Mesendoderm (in vitro differentiated cells): ENCODE measurements at regions not wholly inside any gene's neighbourhood (a gene's known extent, or its start where the extent isn't known, plus 50 kb on each side); places are given as distances from the start of the nearest gene placed in this dataset.
"Not testable (repeated sequence)": the region's sequence is repeated elsewhere in the genome, so short reads cannot be mapped to it uniquely, and the experiment has no call there.

Source experiments
- DNase-seq: peaks from one replicate; pipeline ENCODE4 v3.0.0; 2013
- H2AK5ac ChIP-seq: 2 replicates; pipeline ENCODE4 v1.6.1; 2013; ENCODE audit warnings: low read length, inconsistent platforms
- H2BK120ac ChIP-seq: 2 replicates; pipeline ENCODE4 v1.6.1; 2013; ENCODE audit warnings: low read depth, mild to moderate bottlenecking, low read length, moderate library complexity, mixed read lengths
- H2BK15ac ChIP-seq: replicated peaks from 2 replicates; pipeline ENCODE4 v1.6.1; 2013; ENCODE audit warnings: low read depth, mild to moderate bottlenecking, moderate library complexity
- H2BK5ac ChIP-seq: 2 replicates; pipeline ENCODE4 v1.6.1; 2013; ENCODE audit warnings: low read length, inconsistent platforms
- H3K18ac ChIP-seq: 2 replicates; pipeline ENCODE4 v1.6.1; 2013; ENCODE audit warnings: mild to moderate bottlenecking, low read length, mixed read lengths
- H3K23ac ChIP-seq: one replicate; pipeline ENCODE4 v1.6.1; 2013; ENCODE audit warnings: low read length
- H3K27ac ChIP-seq: 2 replicates; pipeline ENCODE4 v1.5.1; 2013; ENCODE audit warnings: low read depth, mild to moderate bottlenecking, inconsistent platforms, low read length, moderate library complexity
- H3K27me3 ChIP-seq: 2 replicates; pipeline ENCODE4 v1.6.1; 2013; ENCODE audit warnings: low read length, control low read depth, mild to moderate bottlenecking, inconsistent platforms; ENCODE audit not compliant: insufficient read depth, poor library complexity
- H3K36me3 ChIP-seq: 2 replicates; pipeline ENCODE4 v1.6.1; 2013; ENCODE audit warnings: low read length, inconsistent platforms; ENCODE audit not compliant: control insufficient read depth, insufficient read depth
- H3K4ac ChIP-seq: one replicate; pipeline ENCODE4 v1.6.1; 2013; ENCODE audit warnings: low read depth, mild to moderate bottlenecking, low read length, moderate library complexity
- H3K4me1 ChIP-seq: 2 replicates; pipeline ENCODE4 v1.6.1; 2013; ENCODE audit warnings: low read depth, low read length, inconsistent platforms; ENCODE audit not compliant: control insufficient read depth
- H3K4me2 ChIP-seq: 2 replicates; pipeline ENCODE4 v1.6.1; 2013; ENCODE audit warnings: low read length
- H3K4me3 ChIP-seq: 2 replicates; pipeline ENCODE4 v1.5.1; 2013; ENCODE audit warnings: mild to moderate bottlenecking, low read length
- H3K56ac ChIP-seq: one replicate; pipeline ENCODE4 v1.6.1; 2013; ENCODE audit warnings: low read length
- H3K79me1 ChIP-seq: 2 replicates; pipeline ENCODE4 v1.6.1; 2013; ENCODE audit warnings: low read length, inconsistent platforms
- H3K79me2 ChIP-seq: 2 replicates; pipeline ENCODE4 v1.6.1; 2013; ENCODE audit warnings: mild to moderate bottlenecking, low read length; ENCODE audit not compliant: control insufficient read depth, insufficient read depth
- H3K9ac ChIP-seq: 2 replicates; pipeline ENCODE4 v1.6.1; 2013; ENCODE audit warnings: low read length, inconsistent platforms
- H4K5ac ChIP-seq: one replicate; pipeline ENCODE4 v1.6.1; 2013; ENCODE audit warnings: low read length
- H4K8ac ChIP-seq: one replicate; pipeline ENCODE4 v1.6.1; 2013; ENCODE audit warnings: low read depth, mild to moderate bottlenecking, control low read depth, low read length, moderate library complexity
- WGBS: extraction: QIAGEN DNeasy Blood & Tissue Kit; methylation state at CpG from one replicate; pipeline ENCODE4 v1.1.7; 2013; ENCODE audit warnings: low lambda C conversion rate, missing lambda C conversion rate; ENCODE audit not compliant: insufficient coverage; ENCODE audit errors: extremely low coverage; 5-methylcytosine and 5-hydroxymethylcytosine counted together

GRCh38 chr18:21979759-21980158 is 189.6 kb upstream of the GATA6 start:
- H3K56ac ChIP-seq, result no peak overlapping the region
- H3K27ac ChIP-seq, result no peak overlapping the region

GRCh38 chr18:21980744-21981143 is 188.6 kb upstream of the GATA6 start:
- Histone ChIP-seq H3K27me3 (no peaks in the 10 kb centered on the region), H3K18ac (peak overlapping the region; percentile 83), H3K23ac (no peak overlapping the region), H3K4ac (no peak overlapping the region), H3K36me3 (no peaks in the 10 kb centered on the region), H3K79me1 (no peaks in the 10 kb centered on the region), H3K4me3 (no peak overlapping the region), H2BK15ac (no peak overlapping the region), H3K79me2 (no peaks in the 10 kb centered on the region), H4K5ac (no peak overlapping the region), H4K8ac (no peak overlapping the region), H3K9ac (no peak overlapping the region), H3K56ac (peak overlapping the region; percentile 10), H2AK5ac (no peak overlapping the region), H2BK5ac (no peak overlapping the region), H2BK120ac (peak overlapping the region; percentile 88), H3K4me2 (no peak overlapping the region), H3K27ac (peak overlapping the region; percentile 83), H3K4me1 (peaks cover 5% of the 10 kb centered on the region)
- peak; percentile 19 for DNase-seq
- no CpG with 5 or more reads among the region's 5 CpGs for WGBS

More at GRCh38 chr18:21979759-21980158, 189.6 kb upstream of the GATA6 start:
- no peaks in the 10 kb centered on the region for H3K79me1 ChIP-seq
- no peak for DNase-seq
- H3K4me3 ChIP-seq, result no peak overlapping the region
- H3K79me2 ChIP-seq, result no peaks in the 10 kb centered on the region
- H4K5ac ChIP-seq, result no peak overlapping the region
- H3K4me2 ChIP-seq, result no peak overlapping the region
- H3K36me3 ChIP-seq, result no peaks in the 10 kb centered on the region
- no peak overlapping the region for H2BK15ac ChIP-seq
- H3K27me3 ChIP-seq, result no peaks in the 10 kb centered on the region
- no peak overlapping the region for H3K4ac ChIP-seq
- no peak overlapping the region for H3K18ac ChIP-seq
- no peak overlapping the region for H2BK120ac ChIP-seq
- H2AK5ac ChIP-seq, result no peak overlapping the region
- H2BK5ac ChIP-seq, result no peak overlapping the region
- no peak overlapping the region for H4K8ac ChIP-seq
- no CpG with 5 or more reads among the region's 1 CpG for WGBS
- peaks cover 5% of the 10 kb centered on the region for H3K4me1 ChIP-seq
- no peak overlapping the region for H3K23ac ChIP-seq
- no peak overlapping the region for H3K9ac ChIP-seq

DNA sequence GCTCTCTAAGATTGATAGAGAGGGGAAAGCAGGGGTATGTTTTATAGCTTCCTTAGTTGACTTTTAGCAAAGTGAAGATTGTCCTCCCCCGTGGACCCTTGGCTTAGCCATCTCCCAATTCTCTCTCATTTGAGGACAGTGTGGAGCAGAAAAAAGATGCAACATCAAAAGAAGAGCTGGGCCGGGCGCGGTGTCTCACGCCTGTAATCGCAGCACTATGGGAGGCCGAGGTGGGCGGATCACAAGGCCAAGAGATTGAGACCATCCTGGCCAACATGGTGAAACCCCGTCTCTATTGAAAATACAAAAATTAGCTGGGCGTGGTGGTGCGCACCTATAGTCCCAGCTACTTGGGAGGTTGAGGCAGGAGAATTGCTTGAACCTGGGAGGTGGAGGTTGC is 187.9 kb upstream of the GATA6 start:
- Histone ChIP-seq H3K56ac (peak overlapping the region; percentile 69), H3K27ac (peak overlapping the region; percentile 83), H3K18ac (peak overlapping the region; percentile 83), H3K9ac (peak overlapping the region; percentile 25)
- not testable (repeated sequence) for H3K4me2 ChIP-seq, H3K79me1 ChIP-seq, H2BK120ac ChIP-seq, H3K79me2 ChIP-seq, H2AK5ac ChIP-seq, H2BK5ac ChIP-seq, H3K27me3 ChIP-seq, DNase-seq, H3K4me3 ChIP-seq, H3K4ac ChIP-seq, H4K5ac ChIP-seq, H2BK15ac ChIP-seq, H4K8ac ChIP-seq, H3K23ac ChIP-seq, H3K36me3 ChIP-seq, H3K4me1 ChIP-seq
- no CpG with 5 or more reads among the region's 11 CpGs for WGBS

DNA sequence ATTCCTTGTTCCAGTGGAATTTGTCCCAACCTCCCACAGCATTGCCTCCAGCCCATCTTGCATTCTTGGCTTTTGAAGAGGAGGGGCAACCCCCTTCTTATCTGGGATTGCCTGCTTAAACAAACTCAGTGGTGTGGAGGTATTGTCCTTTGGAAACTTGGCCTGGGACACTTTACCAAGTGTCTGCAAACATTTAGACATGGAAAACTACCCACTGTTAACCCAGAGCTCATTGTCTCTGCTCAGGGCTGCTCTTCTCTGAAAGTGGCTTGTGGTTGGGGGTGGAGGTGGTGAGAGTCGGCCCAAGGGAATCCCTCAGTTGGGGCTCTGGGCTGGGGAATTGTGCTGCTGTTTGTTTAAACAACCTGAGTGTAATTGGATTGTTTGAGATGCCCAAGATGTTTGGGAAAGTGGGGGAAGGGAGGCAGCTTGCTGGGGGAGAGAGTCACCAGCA is 178.3 kb upstream of the GATA6 start:
- H3K56ac ChIP-seq, result peak overlapping the region; percentile 66
- no peak overlapping the region for H2BK15ac ChIP-seq
- peaks cover 7% of the 10 kb centered on the region for H3K4me1 ChIP-seq
- H3K27me3 ChIP-seq, result no peaks in the 10 kb centered on the region
- no peaks in the 10 kb centered on the region for H3K36me3 ChIP-seq
- no peaks in the 10 kb centered on the region for H3K79me2 ChIP-seq
- H4K5ac ChIP-seq, result no peak overlapping the region
- H2BK120ac ChIP-seq, result peak overlapping the region; percentile 30
- no peak overlapping the region for H3K23ac ChIP-seq
- H2AK5ac ChIP-seq, result no peak overlapping the region
- H3K4me3 ChIP-seq, result no peak overlapping the region
- H3K4me2 ChIP-seq, result no peak overlapping the region
- H3K4ac ChIP-seq, result peak overlapping the region; percentile 96
- peak overlapping the region; percentile 86 for H3K18ac ChIP-seq
- H3K27ac ChIP-seq, result peak overlapping the region; percentile 87
- H4K8ac ChIP-seq, result no peak overlapping the region
- H2BK5ac ChIP-seq, result peak overlapping the region; percentile 85
- peak; percentile 97 for DNase-seq
- H3K79me1 ChIP-seq, result no peaks in the 10 kb centered on the region
- WGBS, result no CpG with 5 or more reads among the region's 1 CpG
- peak overlapping the region; percentile 19 for H3K9ac ChIP-seq

DNA sequence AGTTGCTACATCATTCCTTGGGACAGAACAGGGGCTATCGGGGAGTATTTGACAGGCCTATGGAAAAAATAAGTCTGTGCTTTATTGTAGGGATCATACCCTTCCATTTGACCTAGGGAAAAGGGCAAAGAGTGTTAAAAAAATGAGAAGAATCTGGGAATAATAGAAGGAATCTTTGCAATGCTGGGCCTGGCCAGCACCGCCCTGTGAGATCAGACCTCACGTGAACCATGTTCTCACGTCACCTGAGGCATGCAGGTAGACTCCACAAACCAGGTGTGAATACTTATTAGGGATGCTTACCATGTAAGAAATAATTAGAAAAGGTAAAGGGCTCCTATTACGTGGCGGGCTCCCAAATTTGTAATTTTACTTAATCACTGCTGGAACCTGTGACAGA is 177.5 kb upstream of the GATA6 start:
- Histone ChIP-seq H2AK5ac (no peak overlapping the region), H3K9ac (peak overlapping the region; percentile 48), H2BK120ac (peak overlapping the region; percentile 29), H3K36me3 (no peaks in the 10 kb centered on the region), H4K5ac (no peak overlapping the region), H3K79me2 (no peaks in the 10 kb centered on the region), H2BK15ac (no peak overlapping the region), H3K23ac (no peak overlapping the region), H4K8ac (no peak overlapping the region), H2BK5ac (peak overlapping the region; percentile 26), H3K27ac (peak overlapping the region; percentile 87), H3K4me2 (no peak overlapping the region), H3K4ac (peak overlapping the region; percentile 46), H3K4me3 (no peak overlapping the region), H3K27me3 (no peaks in the 10 kb centered on the region), H3K79me1 (no peaks in the 10 kb centered on the region), H3K18ac (peak overlapping the region; percentile 72), H3K56ac (peak overlapping the region; percentile 63), H3K4me1 (peaks cover 7% of the 10 kb centered on the region)
- no CpG with 5 or more reads among the region's 6 CpGs for WGBS
- peak; percentile 87 for DNase-seq

- Histone ChIP-seq H3K27me3 (no peaks in the 10 kb centered on the region), H4K5ac (no peak overlapping the region), H2AK5ac (peak overlapping the region; percentile 44), H3K36me3 (no peaks in the 10 kb centered on the region), H3K56ac (peak overlapping the region; percentile 35), H3K23ac (no peak overlapping the region), H3K9ac (no peak overlapping the region), H3K4me2 (no peak overlapping the region), H2BK120ac (peak overlapping the region; percentile 86), H3K27ac (no peak overlapping the region), H4K8ac (no peak overlapping the region), H3K4ac (peak overlapping the region; percentile 18), H3K4me3 (no peak overlapping the region), H3K79me1 (no peaks in the 10 kb centered on the region), H2BK5ac (peak overlapping the region; percentile 35), H3K79me2 (no peaks in the 10 kb centered on the region), H2BK15ac (no peak overlapping the region), H3K18ac (peak overlapping the region; percentile 61), H3K4me1 (peaks cover 4% of the 10 kb centered on the region)
- DNase-seq, result no peak
- no CpG with 5 or more reads among the region's 3 CpGs for WGBS
Observed at GRCh38 chr18:21996351-21996826, 173.0 kb upstream of the GATA6 start.
